Aorta (tissue), 5 donors: ENCODE measurements at regions not wholly inside any gene's neighbourhood (a gene's known extent, or its start where the extent isn't known, plus 50 kb on each side); places are given as distances from the start of the nearest gene placed in this dataset.

Experiments used
- ATAC-seq: fragments of 200-7000 bp; cut with Tn5 transposase; one replicate; pipeline ENCODE4 v1.9.1; 2022; ENCODE audit warnings: moderate library complexity; ENCODE audit not compliant: low FRiP score
- DNase-seq, 2 donors: peaks; one replicate each; pipeline ENCODE4 v3.0.0-alpha.2; 2020
- H3K27ac ChIP-seq, 2 donors: one replicate each; pipeline ENCODE4 v1.5.1; 2013; ENCODE audit warnings: low read length in 2 of 2, mild to moderate bottlenecking in 2 of 2, moderate library complexity in 2 of 2, control low read depth in 1 of 2, inconsistent platforms in 1 of 2, low read depth in 1 of 2
- H3K27me3 ChIP-seq, 2 donors: one replicate each; pipeline ENCODE4 v1.6.1; 2013; ENCODE audit warnings: control low read depth in 1 of 2, low read length in 1 of 2, mild to moderate bottlenecking in 1 of 2, moderate library complexity in 1 of 2; ENCODE audit not compliant: insufficient read depth in 2 of 2, control insufficient read depth in 1 of 2
- H3K36me3 ChIP-seq, 2 donors: one replicate each; pipeline ENCODE4 v1.6.1; 2013; ENCODE audit warnings: control low read depth in 1 of 2, low read length in 1 of 2, mild to moderate bottlenecking in 1 of 2; ENCODE audit not compliant: insufficient read depth in 2 of 2, control insufficient read depth in 1 of 2
- H3K4me1 ChIP-seq, 2 donors: one replicate each; pipeline ENCODE4 v1.6.1; 2013; ENCODE audit warnings: low read length in 2 of 2, control low read depth in 1 of 2, mild to moderate bottlenecking in 1 of 2, moderate library complexity in 1 of 2; ENCODE audit not compliant: insufficient read depth in 2 of 2, control insufficient read depth in 1 of 2
- H3K4me3 ChIP-seq, 2 donors: one replicate each; pipeline ENCODE4 v1.5.1; 2013; ENCODE audit warnings: low read length in 2 of 2, control low read depth in 1 of 2, mild to moderate bottlenecking in 1 of 2
- H3K9me3 ChIP-seq: one replicate; pipeline ENCODE4 v1.6.1; 2013; ENCODE audit warnings: mild to moderate bottlenecking, low read length; ENCODE audit not compliant: control insufficient read depth
- WGBS, 2 donors: extraction: QIAGEN DNeasy Blood & Tissue Kit; methylation state at CpG; one replicate each; pipeline ENCODE4 v1.1.7; 2013; 5-methylcytosine and 5-hydroxymethylcytosine counted together
- intact Hi-C, 2 donors: fragments of 100-400 bp; cut with DNase I; formaldehyde crosslinking; loops; one replicate each; pipeline versions ENCODE4 v1.14.2 to v1.15.0; 2022
- donor health status: healthy with polysubstance abuse.
- donor health status: Bipolar disorder and iron deficiency.
- donor health status: DM: no; HTN: no; CAD: no.
- donor health status: DM: no; HTN: no; CAD: no.
- donor health status: DM: yes; HTN: yes; CAD: no.

DNA sequence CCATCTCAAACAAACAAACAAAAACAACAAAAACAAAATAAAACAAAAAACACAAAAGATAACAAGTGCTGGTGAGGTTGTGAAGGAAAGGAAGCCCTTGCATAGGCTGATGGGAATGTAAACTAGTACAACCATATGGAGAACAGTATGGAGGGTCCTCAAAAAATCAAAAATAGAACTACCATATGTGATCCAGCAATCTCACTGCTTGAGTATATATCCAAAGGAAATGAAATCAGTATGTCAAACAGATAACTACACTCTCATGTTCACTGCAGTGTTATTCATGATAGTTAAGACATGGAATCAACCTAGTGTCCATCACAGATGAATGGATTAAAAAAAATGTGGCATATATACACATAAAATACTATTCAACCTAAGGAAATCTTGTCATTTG, 395.7 kb upstream of the SLC24A2 start:
- DNase-seq = no peak
- Histone ChIP-seq H3K27ac (no peak overlapping the region), H3K4me1 (no peaks in the 10 kb centered on the region), H3K4me3 (no peak overlapping the region), H3K27me3 (peaks cover 0 to 2% of the 10 kb centered on the region in 2 donors), H3K36me3 (no peaks in the 10 kb centered on the region), H3K9me3 (no peaks in the 10 kb centered on the region)
- ATAC-seq = no peak
- intact Hi-C loops = loop anchor here in 1 of 2 donors (10.0 kb wide), 1 partner anchor 60 kb away; no protein-coding TSS in a partner anchor

DNA sequence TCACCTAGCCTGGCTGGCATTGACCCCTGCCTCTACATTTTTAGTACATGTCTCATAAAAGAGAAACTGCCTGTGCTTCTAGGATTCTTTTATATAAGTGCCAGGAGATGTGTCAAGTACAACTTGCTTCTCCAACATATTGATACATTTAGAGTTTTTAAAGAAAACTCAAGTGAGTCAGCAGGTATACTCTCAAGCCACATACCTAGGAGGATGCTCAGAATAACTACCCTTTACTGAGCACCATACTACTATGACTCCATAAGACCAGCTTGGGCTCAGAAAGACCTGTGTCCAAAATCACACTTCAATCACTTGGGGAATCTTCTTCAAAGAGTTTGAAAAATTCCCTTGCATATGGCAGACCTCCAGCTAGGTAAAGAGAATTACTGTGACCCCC, 389.8 kb upstream of the SLC24A2 start:
- H3K4me3 ChIP-seq = no peak overlapping the region
- H3K4me1 ChIP-seq = no peaks in the 10 kb centered on the region
- no peaks in the 10 kb centered on the region for H3K27me3 ChIP-seq
- intact Hi-C loops = no loop called here
- ATAC-seq (no peak), DNase-seq (no peak)
- H3K36me3 ChIP-seq = no peaks in the 10 kb centered on the region
- no peaks in the 10 kb centered on the region for H3K9me3 ChIP-seq
- no peak overlapping the region for H3K27ac ChIP-seq

DNA sequence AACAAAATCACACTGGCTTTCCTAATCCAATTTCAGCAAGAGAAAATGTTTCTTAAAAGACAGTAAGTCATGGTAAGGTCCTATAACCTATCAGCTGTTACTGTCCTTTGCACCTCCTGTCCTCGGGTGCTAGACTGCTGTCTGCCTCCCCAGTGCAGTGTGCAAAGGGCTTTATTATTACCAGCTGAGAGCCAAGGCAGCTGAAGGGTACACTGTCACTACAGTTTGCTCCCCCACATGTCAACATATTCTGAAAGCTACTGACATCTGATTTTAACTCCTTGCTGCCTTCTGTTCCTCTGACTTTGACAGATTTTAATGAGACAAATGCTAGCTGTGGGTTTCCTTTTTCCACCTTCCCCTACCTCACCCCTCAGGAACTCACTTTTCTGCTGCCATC, 389.4 kb upstream of the SLC24A2 start:
- no peaks in the 10 kb centered on the region for H3K36me3 ChIP-seq
- intact Hi-C loops = no loop called here
- WGBS, 2 donors = 30 to 32% methylated on average over 1 of the region's 1 CpG
- H3K9me3 ChIP-seq = no peaks in the 10 kb centered on the region
- no peaks in the 10 kb centered on the region for H3K4me1 ChIP-seq
- ATAC-seq (no peak), DNase-seq (no peak)
- no peak overlapping the region for H3K4me3 ChIP-seq
- H3K27ac ChIP-seq = no peak overlapping the region
- no peaks in the 10 kb centered on the region for H3K27me3 ChIP-seq

DNA sequence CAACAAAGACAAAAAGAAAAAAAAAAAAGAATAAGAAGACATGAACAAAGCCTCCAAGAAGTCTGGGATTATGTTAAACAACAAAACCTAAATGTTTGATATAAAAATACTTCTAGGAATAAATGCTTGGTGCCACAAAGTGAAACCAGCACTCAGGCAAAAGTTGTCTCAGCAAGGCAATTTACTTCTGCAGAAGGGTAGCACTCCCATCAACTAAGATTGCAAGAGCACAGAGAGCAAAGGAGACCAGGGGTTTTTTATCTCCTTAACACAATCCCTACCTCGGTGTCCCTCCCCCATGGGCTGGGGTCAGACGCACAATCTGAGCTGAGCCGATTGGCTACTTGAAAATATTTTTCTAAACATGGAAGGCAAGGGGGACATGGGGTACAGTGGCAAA, 381.3 kb upstream of the SLC24A2 start:
- H3K36me3 ChIP-seq = no peaks in the 10 kb centered on the region
- H3K4me1 ChIP-seq = no peaks in the 10 kb centered on the region
- peaks cover 3% of the 10 kb centered on the region for H3K9me3 ChIP-seq
- no peak for ATAC-seq
- no peak for DNase-seq
- intact Hi-C loops = no loop called here
- no peak overlapping the region for H3K4me3 ChIP-seq
- H3K27me3 ChIP-seq = no peaks in the 10 kb centered on the region
- WGBS, 2 donors = 88 to 90% methylated on average over 3 of the region's 3 CpGs
- no peak overlapping the region for H3K27ac ChIP-seq

DNA sequence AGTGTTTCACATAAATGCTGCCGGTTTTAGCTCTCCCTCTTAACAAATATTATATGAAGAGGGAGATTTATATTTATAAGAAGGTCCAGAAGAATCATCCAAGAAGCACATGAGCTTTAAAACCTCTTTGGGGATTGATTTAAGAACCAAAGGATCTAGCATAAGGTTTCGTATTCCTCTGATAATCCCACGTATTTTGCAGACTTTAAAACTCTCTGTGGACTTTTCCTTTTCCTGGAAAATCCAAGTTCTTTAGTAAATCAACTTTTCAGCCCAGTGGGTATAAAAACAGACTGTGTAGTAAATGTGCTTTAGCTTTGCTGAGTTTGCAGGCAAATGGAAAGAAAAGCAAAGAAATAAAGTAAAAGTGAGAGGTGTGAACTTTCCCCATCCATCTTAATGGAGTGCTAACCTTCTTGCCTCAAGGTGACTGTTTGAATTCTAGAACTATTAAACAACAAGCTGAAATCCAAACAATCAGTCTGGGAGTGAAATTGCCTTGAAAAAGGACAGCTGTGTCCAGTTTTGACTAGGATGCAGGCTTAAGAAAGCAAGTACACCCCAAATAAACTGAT, 363.4 kb upstream of the SLC24A2 start:
- intact Hi-C loops = no loop called here
- no peak for DNase-seq
- Histone ChIP-seq H3K9me3 (peaks cover 2% of the 10 kb centered on the region), H3K27me3 (no peaks in the 10 kb centered on the region), H3K36me3 (no peaks in the 10 kb centered on the region), H3K27ac (no peak overlapping the region), H3K4me1 (no peaks in the 10 kb centered on the region), H3K4me3 (no peak overlapping the region)
- 20 to 36% methylated on average over 3 of the region's 3 CpGs for WGBS, 2 donors
- ATAC-seq = no peak

DNA sequence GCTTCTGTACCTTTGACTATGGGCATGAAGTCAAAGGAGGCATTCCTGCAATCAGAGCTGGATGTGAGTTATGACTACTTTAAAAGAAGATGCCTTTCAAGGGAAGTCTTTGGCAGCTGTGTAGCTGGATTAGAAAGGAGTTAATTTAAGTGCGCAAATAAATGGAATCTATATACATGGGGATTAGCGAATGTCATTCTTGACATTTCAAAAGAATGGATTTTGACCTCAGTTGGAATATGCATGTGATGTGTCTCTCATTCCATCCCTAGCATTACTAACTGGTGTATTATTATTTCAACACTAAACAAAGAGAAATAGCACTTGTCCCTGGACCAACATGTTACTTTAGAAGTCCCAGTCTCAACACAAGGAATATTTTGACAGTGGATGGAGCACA, 359.6 kb upstream of the SLC24A2 start:
- DNase-seq (no peak), ATAC-seq (no peak)
- intact Hi-C loops = no loop called here
- no peaks in the 10 kb centered on the region for H3K9me3 ChIP-seq
- H3K27ac ChIP-seq = no peak overlapping the region
- H3K27me3 ChIP-seq = peaks cover 0 to 7% of the 10 kb centered on the region in 2 donors
- H3K4me3 ChIP-seq = no peak overlapping the region
- H3K4me1 ChIP-seq = peaks cover 0 to 2% of the 10 kb centered on the region in 2 donors
- H3K36me3 ChIP-seq = no peaks in the 10 kb centered on the region
- 87 to 95% methylated on average over 2 of the region's 2 CpGs for WGBS, 2 donors

DNA sequence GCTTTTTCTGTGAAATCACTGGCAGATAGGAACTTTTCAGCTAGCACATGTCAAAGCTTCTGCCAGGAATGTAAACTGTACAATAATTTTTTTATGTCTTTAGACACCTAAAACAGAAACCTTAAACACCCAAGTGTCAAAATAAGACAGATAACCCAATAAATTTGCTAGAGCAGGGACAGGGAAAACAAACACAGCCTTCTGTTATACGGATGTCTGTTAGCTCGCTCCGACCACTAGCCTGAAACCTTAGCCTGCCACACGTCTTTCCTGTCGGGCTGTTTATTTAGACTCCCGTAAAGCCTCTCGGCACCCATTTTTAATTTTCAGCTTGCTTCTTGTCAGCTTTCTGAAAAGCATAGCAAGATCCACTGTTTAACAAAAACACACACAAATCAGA, 355.4 kb upstream of the SLC24A2 start:
- Histone ChIP-seq H3K36me3 (no peaks in the 10 kb centered on the region), H3K27me3 (peaks cover 0 to 7% of the 10 kb centered on the region in 2 donors), H3K4me1 (peaks cover 0 to 2% of the 10 kb centered on the region in 2 donors), H3K4me3 (no peak overlapping the region), H3K27ac (no peak overlapping the region), H3K9me3 (no peaks in the 10 kb centered on the region)
- WGBS, 2 donors = 3 to 6% methylated on average over 7 of the region's 7 CpGs
- DNase-seq (no peak), ATAC-seq (no peak)
- intact Hi-C loops = no loop called here

DNA sequence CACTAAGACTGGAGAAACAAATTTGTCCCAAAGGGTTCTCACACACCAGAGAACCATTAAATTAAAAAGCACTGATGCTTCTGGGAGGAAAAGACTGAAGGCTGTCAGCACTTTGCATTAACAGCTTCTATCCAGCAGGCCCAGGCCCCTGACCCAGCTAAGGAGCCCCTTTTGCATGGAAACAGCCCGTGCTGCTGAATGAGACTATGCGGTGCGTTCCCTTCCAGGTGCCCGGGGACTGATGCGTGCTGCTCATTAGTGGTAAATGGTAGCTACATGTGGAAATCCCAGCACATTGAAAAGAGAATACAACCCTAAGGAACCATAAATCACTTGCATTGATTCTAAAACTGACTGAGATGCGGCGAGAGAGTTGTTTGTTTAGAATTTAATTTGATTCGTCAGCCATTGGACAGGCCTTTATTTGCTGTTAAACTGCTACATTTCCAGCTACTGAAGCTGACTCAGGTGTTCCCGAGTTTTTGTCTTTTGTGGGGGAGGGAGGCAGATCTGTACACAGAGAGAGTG, 351.0 kb upstream of the SLC24A2 start:
- H3K27ac ChIP-seq = no peak overlapping the region
- no peak for ATAC-seq
- peaks cover 0 to 2% of the 10 kb centered on the region in 2 donors for H3K4me1 ChIP-seq
- 48 to 60% methylated on average over 9 of the region's 9 CpGs for WGBS, 2 donors
- DNase-seq = peak in 1 of 2 donors; percentile 61
- peaks cover 0 to 3% of the 10 kb centered on the region in 2 donors for H3K27me3 ChIP-seq
- H3K9me3 ChIP-seq = no peaks in the 10 kb centered on the region
- no peak overlapping the region for H3K4me3 ChIP-seq
- intact Hi-C loops = no loop called here
- H3K36me3 ChIP-seq = no peaks in the 10 kb centered on the region

DNA sequence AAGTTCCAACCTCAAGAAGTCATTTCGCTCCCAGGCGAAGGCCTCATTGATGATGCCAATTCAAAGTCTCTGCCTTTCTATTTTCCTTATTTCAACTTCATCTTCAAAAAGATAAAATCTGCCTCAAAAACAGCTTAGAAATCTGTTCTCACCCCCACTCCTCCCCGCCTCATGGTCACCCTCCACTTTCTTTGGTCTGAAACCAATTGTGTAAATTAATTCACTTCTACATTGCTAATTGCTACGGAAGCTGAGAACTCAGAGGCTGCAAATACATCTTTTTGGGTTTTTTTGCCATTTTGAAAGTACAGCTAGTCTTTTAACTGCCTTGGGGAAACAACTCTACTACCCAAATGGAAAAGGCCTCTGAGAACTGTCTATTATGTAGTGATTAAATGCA, 350.0 kb upstream of the SLC24A2 start:
- no peak overlapping the region for H3K4me3 ChIP-seq
- no peaks in the 10 kb centered on the region for H3K36me3 ChIP-seq
- H3K4me1 ChIP-seq = no peaks in the 10 kb centered on the region
- intact Hi-C loops = no loop called here
- ATAC-seq (no peak), DNase-seq (no peak)
- H3K27ac ChIP-seq = no peak overlapping the region
- no peaks in the 10 kb centered on the region for H3K9me3 ChIP-seq
- 88% methylated on average over 4 of the region's 4 CpGs for WGBS, 2 donors
- no peaks in the 10 kb centered on the region for H3K27me3 ChIP-seq
